ENCODE measurements at regions not wholly inside any gene's neighbourhood (a gene's known extent, or its start where the extent isn't known, plus 50 kb on each side); places are given as distances from the start of the nearest gene placed in this dataset.

DNA sequence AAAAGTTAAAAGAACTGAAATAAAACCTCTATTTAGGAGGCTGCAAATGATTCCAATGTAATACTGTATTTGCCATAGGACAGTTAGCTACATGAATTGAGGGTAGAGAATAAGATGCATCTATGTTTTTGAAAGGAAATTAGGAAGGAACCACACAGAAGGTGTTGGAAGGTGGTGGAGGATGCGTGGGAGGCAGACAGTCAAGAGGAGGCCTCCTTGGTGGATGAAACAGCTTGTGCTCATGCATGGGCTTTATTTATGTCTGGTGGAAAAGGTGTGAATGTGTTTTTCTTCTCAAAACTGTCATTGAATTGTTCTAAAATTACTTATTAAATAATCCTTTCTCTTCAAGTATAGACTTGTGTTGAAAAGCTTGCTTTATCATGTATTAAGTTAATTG lies 314.4 kb upstream of the NPSR1 start:
- TF ChIP-seq, protein P1, sequence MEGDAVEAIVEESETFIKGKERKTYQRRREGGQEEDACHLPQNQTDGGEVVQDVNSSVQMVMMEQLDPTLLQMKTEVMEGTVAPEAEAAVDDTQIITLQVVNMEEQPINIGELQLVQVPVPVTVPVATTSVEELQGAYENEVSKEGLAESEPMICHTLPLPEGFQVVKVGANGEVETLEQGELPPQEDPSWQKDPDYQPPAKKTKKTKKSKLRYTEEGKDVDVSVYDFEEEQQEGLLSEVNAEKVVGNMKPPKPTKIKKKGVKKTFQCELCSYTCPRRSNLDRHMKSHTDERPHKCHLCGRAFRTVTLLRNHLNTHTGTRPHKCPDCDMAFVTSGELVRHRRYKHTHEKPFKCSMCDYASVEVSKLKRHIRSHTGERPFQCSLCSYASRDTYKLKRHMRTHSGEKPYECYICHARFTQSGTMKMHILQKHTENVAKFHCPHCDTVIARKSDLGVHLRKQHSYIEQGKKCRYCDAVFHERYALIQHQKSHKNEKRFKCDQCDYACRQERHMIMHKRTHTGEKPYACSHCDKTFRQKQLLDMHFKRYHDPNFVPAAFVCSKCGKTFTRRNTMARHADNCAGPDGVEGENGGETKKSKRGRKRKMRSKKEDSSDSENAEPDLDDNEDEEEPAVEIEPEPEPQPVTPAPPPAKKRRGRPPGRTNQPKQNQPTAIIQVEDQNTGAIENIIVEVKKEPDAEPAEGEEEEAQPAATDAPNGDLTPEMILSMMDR (IDR thresholded peaks at IDR 0.05): no peak
- no peak for TF ChIP-seq POLR2AphosphoS5 (IDR thresholded peaks at IDR 0.05)

Measured in transverse colon (tissue), 4 donors.